Right lobe of liver (tissue), 6 donors: ENCODE measurements at regions not wholly inside any gene's neighbourhood (a gene's known extent, or its start where the extent isn't known, plus 50 kb on each side); places are given as distances from the start of the nearest gene placed in this dataset.

Experiments used
- ATAC-seq, 4 donors: fragments of 200-7000 bp; cut with Tn5 transposase; one replicate each; pipeline ENCODE4 v1.9.1; 2020; ENCODE audit warnings: mild to moderate bottlenecking in 4 of 4, moderate library complexity in 4 of 4
- DNase-seq, 3 donors: peaks; one replicate each; pipeline ENCODE4 v3.0.0-alpha.2; 2020
- H3K27ac ChIP-seq, 3 donors: fragments of 200-600 bp; one replicate each; pipeline ENCODE4 v1.8.0; 2022
- H3K27me3 ChIP-seq, 2 donors: fragments of 200-600 bp; one replicate each; pipeline ENCODE4 v1.8.0; 2022
- H3K36me3 ChIP-seq, 4 donors: fragments of 200-600 bp; sonication (generic) in 1 of 4; one replicate each; pipeline versions ENCODE4 v1.5.1 to v1.8.0; 2017 to 2022; ENCODE audit warnings: control low read depth in 1 of 4
- H3K4me1 ChIP-seq, 4 donors: fragments of 200-600 bp; sonication (generic) in 1 of 4; one replicate each; pipeline versions ENCODE4 v1.5.1 to v1.8.0; 2017 to 2022; ENCODE audit warnings: control low read depth in 1 of 4
- H3K4me3 ChIP-seq, 3 donors: fragments of 200-600 bp; one replicate each; pipeline ENCODE4 v1.8.0; 2022
- H3K9me3 ChIP-seq, 4 donors: fragments of 200-600 bp; sonication (generic) in 1 of 4; one replicate each; pipeline versions ENCODE4 v1.5.1 to v1.8.0; 2017 to 2022; ENCODE audit warnings: control low read depth in 1 of 4
- CTCF ChIP-seq, 4 donors: fragments of 200-600 bp in 3 of 4; fragments of 450-650 bp in 1 of 4; IDR thresholded peaks; one replicate each; pipeline versions ENCODE4 v1.5.1 to v1.8.0; 2016 to 2022; ENCODE audit warnings: antibody characterized with exemption in 4 of 4, mild to moderate bottlenecking in 2 of 4
- POLR2A ChIP-seq: fragments of 450-650 bp; IDR thresholded peaks from one replicate; pipeline ENCODE4 v1.6.1; 2017; ENCODE audit warnings: antibody characterized with exemption, mild to moderate bottlenecking
- WGBS: methylation state at CpG from one replicate; pipeline ENCODE4 v1.1.6; 2018; ENCODE audit warnings: low coverage, low lambda C conversion rate; ENCODE audit not compliant: insufficient coverage; ENCODE audit errors: missing lambda C conversion rate; 5-methylcytosine and 5-hydroxymethylcytosine counted together
- intact Hi-C, 2 donors: fragments of 100-400 bp; cut with DNase I; formaldehyde crosslinking; loops; one replicate each; pipeline versions ENCODE4 v1.11.2 to v1.14.1; 2022
- donor health status: DM: no; HTN: yes; CAD: no.
- donor health status: DM: no; HTN: no; CAD: no.
- donor health status: DM: no; HTN: no; CAD: no.
- donor health status: DM: no; HTN: yes; CAD: no.
- donor health status: DM: no; HTN: yes; CAD: no.

- Histone ChIP-seq H3K36me3 (no peaks in the 10 kb centered on the region), H3K27me3 (no peaks in the 10 kb centered on the region), H3K9me3 (no peaks in the 10 kb centered on the region), H3K27ac (no peak overlapping the region), H3K4me3 (no peak overlapping the region), H3K4me1 (no peaks in the 10 kb centered on the region)
- TF ChIP-seq CTCF (IDR thresholded peaks at IDR 0.05) (no peak), POLR2A (no peak)
- DNase-seq (no peak), ATAC-seq (no peak)
- intact Hi-C loops = no loop called here
- WGBS = 52% methylated on average over 2 of the region's 2 CpGs
Observed at GRCh38 chr20:20941468-20941889, 164.7 kb downstream of the LINC00237 start.

- H3K4me1 ChIP-seq = no peaks in the 10 kb centered on the region
- H3K4me3 ChIP-seq = no peak overlapping the region
- no peaks in the 10 kb centered on the region for H3K9me3 ChIP-seq
- ATAC-seq = no peak
- H3K36me3 ChIP-seq = no peaks in the 10 kb centered on the region
- WGBS = 60% methylated on average over 3 of the region's 3 CpGs
- intact Hi-C loops = no loop called here
- TF ChIP-seq POLR2A (no peak), CTCF (IDR thresholded peaks at IDR 0.05) (no peak)
- H3K27me3 ChIP-seq = no peaks in the 10 kb centered on the region
- DNase-seq = no peak
- H3K27ac ChIP-seq = no peak overlapping the region
Observed at GRCh38 chr20:20939006-20939405, 167.2 kb downstream of the LINC00237 start.

DNA sequence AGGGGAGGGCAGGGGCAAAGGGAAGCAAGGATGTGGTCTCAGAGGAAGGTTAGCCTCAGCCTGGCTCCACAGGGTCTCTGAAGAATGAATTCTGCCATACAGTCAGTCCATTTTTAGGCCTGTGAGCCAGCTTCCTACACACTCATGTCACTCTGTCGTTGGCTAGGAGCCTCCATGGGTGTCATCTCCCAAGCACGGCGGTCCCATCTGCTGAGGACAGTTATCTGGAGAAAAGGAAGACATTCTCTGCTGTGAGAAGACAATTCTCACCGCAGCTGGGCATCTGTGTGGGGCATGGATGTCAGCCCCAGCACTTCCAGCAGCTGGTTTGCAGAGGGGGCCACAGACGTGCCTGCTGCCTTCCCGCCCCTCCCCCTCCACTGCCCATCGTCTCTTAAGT is 167.6 kb downstream of the LINC00237 start:
- H3K36me3 ChIP-seq = no peaks in the 10 kb centered on the region
- H3K9me3 ChIP-seq = no peaks in the 10 kb centered on the region
- H3K27me3 ChIP-seq = no peaks in the 10 kb centered on the region
- TF ChIP-seq POLR2A (no peak), CTCF (IDR thresholded peaks at IDR 0.05) (no peak)
- no CpG with 5 or more reads among the region's 7 CpGs for WGBS
- H3K4me3 ChIP-seq = no peak overlapping the region
- intact Hi-C loops = no loop called here
- ATAC-seq (no peak), DNase-seq (no peak)
- H3K4me1 ChIP-seq = no peaks in the 10 kb centered on the region
- H3K27ac ChIP-seq = no peak overlapping the region

- WGBS = 79% methylated on average over 2 of the region's 7 CpGs
- intact Hi-C loops = no loop called here
- Histone ChIP-seq H3K4me1 (no peaks in the 10 kb centered on the region), H3K4me3 (no peak overlapping the region), H3K27ac (no peak overlapping the region), H3K9me3 (no peaks in the 10 kb centered on the region), H3K36me3 (no peaks in the 10 kb centered on the region), H3K27me3 (no peaks in the 10 kb centered on the region)
- DNase-seq (no peak), ATAC-seq (no peak)
- TF ChIP-seq CTCF (IDR thresholded peaks at IDR 0.05) (no peak), POLR2A (no peak)
Observed at GRCh38 chr20:20938131-20938530, 168.0 kb downstream of the LINC00237 start.
